ENCODE measurements at regions not wholly inside any gene's neighbourhood (a gene's known extent, or its start where the extent isn't known, plus 50 kb on each side); places are given as distances from the start of the nearest gene placed in this dataset.

- no peak for DNase-seq (ENCODE audit: low spot score)
- TF ChIP-seq CTCF (IDR thresholded peaks at IDR 0.05) = no peak
- no peak for ATAC-seq (ENCODE audit: low FRiP score)
These were observed 315.3 kb upstream of the SLC30A5 start for GRCh38 chr5:68778484-68778883.

GRCh38 chr5:68780299-68780955 is 313.4 kb upstream of the SLC30A5 start:
- DNase-seq (ENCODE audit: low spot score) = no peak
- no peak for ATAC-seq (ENCODE audit: low FRiP score)
- no peak for TF ChIP-seq CTCF (IDR thresholded peaks at IDR 0.05)

GRCh38 chr5:68793074-68793473 is 300.7 kb upstream of the SLC30A5 start:
- ATAC-seq (ENCODE audit: low FRiP score) = no peak
- DNase-seq (ENCODE audit: low spot score) = no peak
- no peak for TF ChIP-seq CTCF (IDR thresholded peaks at IDR 0.05)

GRCh38 chr5:68793993-68794392 is 299.8 kb upstream of the SLC30A5 start:
- ATAC-seq (ENCODE audit: low FRiP score) = no peak
- DNase-seq (ENCODE audit: low spot score) = no peak
- no peak for TF ChIP-seq CTCF (IDR thresholded peaks at IDR 0.05)

- DNase-seq (ENCODE audit: low spot score) (no peak), ATAC-seq (ENCODE audit: low FRiP score) (no peak)
- TF ChIP-seq CTCF (IDR thresholded peaks at IDR 0.05) = no peak
These were observed 298.6 kb upstream of the SLC30A5 start for GRCh38 chr5:68795190-68795589.

- TF ChIP-seq CTCF (IDR thresholded peaks at IDR 0.05) = no peak
- DNase-seq (ENCODE audit: low spot score) (no peak), ATAC-seq (ENCODE audit: low FRiP score) (no peak)
These were observed 294.7 kb upstream of the SLC30A5 start for GRCh38 chr5:68798877-68799843.

Measured in omental fat pad (tissue), 3 donors.